MCF 10A (cell line): ENCODE measurements at regions not wholly inside any gene's neighbourhood (a gene's known extent, or its start where the extent isn't known, plus 50 kb on each side); places are given as distances from the start of the nearest gene placed in this dataset.

Source experiments
- BruUV-seq: library from RNA; stranded (reverse); fragments of 400-500 nt; replicated peaks from 2 replicates; lab custom pipeline; 2021; lab: Mats Ljungman, UMichigan
- CTCF ChIA-PET: fragments of 300-600 bp; sonication (Branson Sonifier 250); formaldehyde crosslinking; extraction: SDS; loops from one replicate; lab custom pipeline; 2021; ENCODE audit warnings: antibody characterized with exemption, inconsistent platforms; lab: Yijun Ruan, JAX
- POLR2A ChIA-PET: fragments of 300-600, 350-650 bp; sonication (Branson Sonifier 250); formaldehyde crosslinking; extraction: SDS; loops from one replicate; lab custom pipeline; 2020; ENCODE audit warnings: antibody characterized with exemption, inconsistent platforms; lab: Yijun Ruan, JAX
- DNase-seq: peaks from one replicate; pipeline ENCODE4 v3.0.0-alpha.2; 2018; ENCODE audit not compliant: unreplicated experiment
- H3K27ac Mint-ChIP-seq: one replicate; pipeline ENCODE4 v1.8.0; 2022; ENCODE audit warnings: mild to moderate bottlenecking, low read depth, mixed read lengths; ENCODE audit not compliant: unreplicated experiment
- H3K27me3 Mint-ChIP-seq: one replicate; pipeline ENCODE4 v1.8.0; 2022; ENCODE audit warnings: mixed read lengths; ENCODE audit not compliant: insufficient read depth, unreplicated experiment
- H3K36me3 Mint-ChIP-seq: one replicate; pipeline ENCODE4 v1.8.0; 2022; ENCODE audit warnings: mild to moderate bottlenecking, moderate library complexity, mixed read lengths; ENCODE audit not compliant: insufficient read depth, unreplicated experiment
- H3K4me1 Mint-ChIP-seq: one replicate; pipeline ENCODE4 v1.8.0; 2022; ENCODE audit warnings: mixed read lengths; ENCODE audit not compliant: insufficient read depth, unreplicated experiment
- H3K4me3 Mint-ChIP-seq: one replicate; pipeline ENCODE4 v1.8.0; 2022; ENCODE audit warnings: mild to moderate bottlenecking, moderate library complexity, mixed read lengths; ENCODE audit not compliant: unreplicated experiment
- H3K9me3 Mint-ChIP-seq: one replicate; pipeline ENCODE4 v1.8.0; 2022; ENCODE audit warnings: mixed read lengths; ENCODE audit not compliant: unreplicated experiment
- intact Hi-C: fragments of 100-400 bp; cut with micrococcal nuclease; formaldehyde crosslinking; loops from 2 replicates; pipeline ENCODE4 v1.14.1; 2022
- TF ChIP-seq, protein P1 (sequence below): fragments of 200-600 bp; IDR thresholded peaks from one replicate; pipeline ENCODE4 v1.8.0; 2022; ENCODE audit warnings: antibody characterized with exemption, mild to moderate bottlenecking; ENCODE audit not compliant: unreplicated experiment

GRCh38 chr3:40869939-40870338 lies 329.4 kb upstream of the CTNNB1 start:
- DNase-seq = no peak
- intact Hi-C loops = no loop called here
- Mint-ChIP-seq H3K36me3 (peaks cover 11% of the 10 kb centered on the region), H3K27ac (no peak overlapping the region), H3K4me1 (no peaks in the 10 kb centered on the region), H3K4me3 (no peak overlapping the region), H3K9me3 (no peaks in the 10 kb centered on the region), H3K27me3 (no peaks in the 10 kb centered on the region)
- ChIA-PET POLR2A (interaction anchor here (1.5 kb wide), 1 partner anchor 18 kb away, joined by 3 read pairs; no protein-coding TSS in a partner anchor), CTCF (interaction anchor here (1.1 kb wide), 1 partner anchor 23 kb away, joined by 3 read pairs; no protein-coding TSS in a partner anchor)
- BruUV-seq = no TSS peak
- TF ChIP-seq, protein P1, sequence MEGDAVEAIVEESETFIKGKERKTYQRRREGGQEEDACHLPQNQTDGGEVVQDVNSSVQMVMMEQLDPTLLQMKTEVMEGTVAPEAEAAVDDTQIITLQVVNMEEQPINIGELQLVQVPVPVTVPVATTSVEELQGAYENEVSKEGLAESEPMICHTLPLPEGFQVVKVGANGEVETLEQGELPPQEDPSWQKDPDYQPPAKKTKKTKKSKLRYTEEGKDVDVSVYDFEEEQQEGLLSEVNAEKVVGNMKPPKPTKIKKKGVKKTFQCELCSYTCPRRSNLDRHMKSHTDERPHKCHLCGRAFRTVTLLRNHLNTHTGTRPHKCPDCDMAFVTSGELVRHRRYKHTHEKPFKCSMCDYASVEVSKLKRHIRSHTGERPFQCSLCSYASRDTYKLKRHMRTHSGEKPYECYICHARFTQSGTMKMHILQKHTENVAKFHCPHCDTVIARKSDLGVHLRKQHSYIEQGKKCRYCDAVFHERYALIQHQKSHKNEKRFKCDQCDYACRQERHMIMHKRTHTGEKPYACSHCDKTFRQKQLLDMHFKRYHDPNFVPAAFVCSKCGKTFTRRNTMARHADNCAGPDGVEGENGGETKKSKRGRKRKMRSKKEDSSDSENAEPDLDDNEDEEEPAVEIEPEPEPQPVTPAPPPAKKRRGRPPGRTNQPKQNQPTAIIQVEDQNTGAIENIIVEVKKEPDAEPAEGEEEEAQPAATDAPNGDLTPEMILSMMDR = no peak

DNA sequence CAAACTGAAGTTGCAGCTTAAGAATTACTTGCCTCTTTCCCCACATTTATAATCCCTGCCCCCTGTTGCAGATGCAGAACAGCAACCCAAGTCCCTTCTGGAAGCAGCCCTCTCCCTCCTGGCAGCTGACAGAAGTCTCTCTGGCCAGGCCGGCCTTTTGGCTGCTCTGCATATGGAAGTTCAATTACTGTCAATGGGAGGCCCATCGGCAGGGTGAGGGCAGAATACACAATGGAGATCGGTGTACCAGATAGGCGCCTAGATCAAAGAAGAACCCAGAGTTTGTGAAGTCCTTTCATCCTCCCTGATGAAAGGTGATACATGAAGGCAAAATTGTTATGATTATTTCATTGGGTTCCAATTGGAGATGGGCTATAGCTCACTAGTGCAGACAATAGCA lies 327.9 kb upstream of the CTNNB1 start:
- no peak overlapping the region for H3K4me3 Mint-ChIP-seq
- CTCF ChIA-PET = interaction anchor here (0.6 kb wide), 1 partner anchor 47 kb away, joined by 3 read pairs; no protein-coding TSS in a partner anchor
- no peaks in the 10 kb centered on the region for H3K9me3 Mint-ChIP-seq
- H3K36me3 Mint-ChIP-seq = peaks cover 4% of the 10 kb centered on the region
- intact Hi-C loops = no loop called here
- no peaks in the 10 kb centered on the region for H3K27me3 Mint-ChIP-seq
- peaks cover 5% of the 10 kb centered on the region for H3K4me1 Mint-ChIP-seq
- BruUV-seq = no TSS peak
- H3K27ac Mint-ChIP-seq = no peak overlapping the region
- POLR2A ChIA-PET = no interaction called here
- TF ChIP-seq, protein P1 = no peak
- DNase-seq = no peak

DNA sequence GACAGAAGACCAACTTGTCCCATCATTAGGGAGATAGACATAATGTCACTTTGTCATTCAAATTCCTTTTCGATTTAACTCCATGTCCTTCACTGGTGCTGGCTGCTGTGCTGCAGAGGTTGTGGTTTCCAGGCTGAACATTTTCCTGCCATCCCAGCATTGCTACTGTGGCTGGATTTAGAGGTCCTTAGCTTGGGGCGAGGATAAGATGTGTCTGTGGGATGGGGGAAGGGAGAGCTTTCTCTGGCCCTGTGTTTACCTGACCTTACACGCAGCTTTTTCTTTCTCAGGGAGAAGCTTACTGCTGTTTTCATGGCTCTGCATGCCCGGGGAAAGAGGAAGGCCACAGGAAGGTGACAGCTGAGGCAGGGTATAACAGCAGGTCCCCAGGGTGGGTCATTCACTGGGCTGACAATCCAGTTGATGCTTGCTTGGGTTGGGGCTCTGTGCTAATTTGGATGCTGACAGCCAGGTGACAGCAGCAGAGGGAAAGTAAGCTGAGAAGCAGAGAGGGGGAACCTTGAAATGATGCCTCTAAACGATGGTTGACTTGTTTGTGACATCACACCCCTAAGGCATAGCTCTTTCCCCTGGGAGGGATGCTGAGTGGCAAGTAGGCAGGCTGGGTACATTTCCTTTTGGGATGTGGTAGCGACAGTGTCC lies 326.9 kb upstream of the CTNNB1 start:
- Mint-ChIP-seq H3K27me3 (no peaks in the 10 kb centered on the region), H3K4me3 (no peak overlapping the region), H3K36me3 (peaks cover 4% of the 10 kb centered on the region), H3K4me1 (peaks cover 15% of the 10 kb centered on the region), H3K9me3 (no peaks in the 10 kb centered on the region), H3K27ac (no peak overlapping the region)
- intact Hi-C loops = no loop called here
- no TSS peak for BruUV-seq
- POLR2A ChIA-PET = no interaction called here
- no peak for DNase-seq
- TF ChIP-seq, protein P1 = no peak
- CTCF ChIA-PET = interaction anchor here (0.7 kb wide), 1 partner anchor 153 kb away, joined by 3 read pairs; no protein-coding TSS in a partner anchor

GRCh38 chr3:40873476-40873875 lies 325.8 kb upstream of the CTNNB1 start:
- no peak for DNase-seq
- TF ChIP-seq, protein P1 = no peak
- Mint-ChIP-seq H3K27ac (no peak overlapping the region), H3K4me1 (peaks cover 25% of the 10 kb centered on the region), H3K4me3 (no peak overlapping the region), H3K27me3 (no peaks in the 10 kb centered on the region), H3K9me3 (no peaks in the 10 kb centered on the region), H3K36me3 (peaks cover 4% of the 10 kb centered on the region)
- intact Hi-C loops = no loop called here
- CTCF ChIA-PET = no interaction called here
- POLR2A ChIA-PET = no interaction called here
- BruUV-seq = no TSS peak
